K562 (cell line): ENCODE measurements at regions not wholly inside any gene's neighbourhood (a gene's known extent, or its start where the extent isn't known, plus 50 kb on each side); places are given as distances from the start of the nearest gene placed in this dataset.

ENCODE experiments used
- BCLAF1 ChIP-seq, 2 experiments: fragments of 450-650 bp in 1 of 2; IDR thresholded peaks; 2 replicates each; pipeline ENCODE4 v1.6.1; 2011 to 2017; ENCODE audit warnings: low read depth in 2 of 2, antibody characterized with exemption in 1 of 2, borderline replicate concordance in 1 of 2, low read length in 1 of 2, mild to moderate bottlenecking in 1 of 2, mixed read lengths in 1 of 2; ENCODE audit not compliant: control insufficient read depth in 1 of 2
- CBFA2T2 ChIP-seq: fragments of 450-650 bp; conservative IDR thresholded peaks from 2 replicates; pipeline ENCODE4 v1.6.1; 2017; ENCODE audit warnings: mild to moderate bottlenecking
- CREB3 ChIP-seq: fragments of 450-650 bp; conservative IDR thresholded peaks from 2 replicates; pipeline ENCODE4 v1.6.1; 2016; ENCODE audit warnings: missing genetic modification characterization, low read depth, mild to moderate bottlenecking, missing compliant biosample characterization, moderate library complexity
- ELK3 ChIP-seq: fragments of 450-650 bp; formaldehyde crosslinking; IDR thresholded peaks from 2 replicates; pipeline ENCODE4 v1.4.0; 2020; ENCODE audit warnings: mild to moderate bottlenecking
- MTA2 ChIP-seq: fragments of 450-650 bp; IDR thresholded peaks from 2 replicates; pipeline ENCODE4 v1.6.1; 2016; ENCODE audit warnings: low read depth
- NCOA1 ChIP-seq: fragments of 450-650 bp; IDR thresholded peaks from 2 replicates; pipeline ENCODE4 v1.6.1; 2016; ENCODE audit warnings: low read depth
- NFIX ChIP-seq: fragments of 250-450 bp; sonication (Bioruptor Pico); IDR thresholded peaks from 2 replicates; pipeline ENCODE4 v1.4.0; 2020; ENCODE audit warnings: low read depth, mild to moderate bottlenecking, moderate library complexity
- PYGO2 ChIP-seq: fragments of 450-650 bp; IDR thresholded peaks from 2 replicates; pipeline ENCODE4 v1.6.1; 2016; ENCODE audit warnings: mild to moderate bottlenecking, missing genetic modification characterization, moderate library complexity, missing compliant biosample characterization
- RAD21 ChIP-seq, 2 experiments: fragments of 250-450 bp in 1 of 2; fragments of 450-650 bp in 1 of 2; sonication (Bioruptor Pico) in 1 of 2; formaldehyde crosslinking in 1 of 2; IDR thresholded peaks in 1 of 2; conservative IDR thresholded peaks in 1 of 2; 2 replicates each; pipeline versions ENCODE4 v1.4.0 to v1.8.0; 2020 to 2022; ENCODE audit warnings: mild to moderate bottlenecking in 2 of 2, moderate library complexity in 1 of 2
- RBFOX2 ChIP-seq: fragments of 200-400 bp; formaldehyde crosslinking; IDR thresholded peaks from 2 replicates; pipeline ENCODE4 v1.6.1; 2017; ENCODE audit warnings: low read depth, mild to moderate bottlenecking, low read length, moderate library complexity
- RUNX1 ChIP-seq: sonication (generic); IDR thresholded peaks from 2 replicates; pipeline ENCODE4 v1.6.1; 2016; ENCODE audit warnings: antibody characterized with exemption, low read depth
- SMAD3 ChIP-seq: fragments of 450-650 bp; formaldehyde crosslinking; conservative IDR thresholded peaks from 2 replicates; pipeline ENCODE4 v1.4.0; 2020; ENCODE audit warnings: mild to moderate bottlenecking
- SRSF1 ChIP-seq: fragments of 200-400 bp; formaldehyde crosslinking; IDR thresholded peaks from 2 replicates; pipeline ENCODE4 v1.6.1; 2017; ENCODE audit warnings: mild to moderate bottlenecking, low read depth, low read length, moderate library complexity
- U2AF2 ChIP-seq: fragments of 200-400 bp; formaldehyde crosslinking; optimal IDR thresholded peaks from 2 replicates; pipeline ENCODE3; 2017; ENCODE audit warnings: low read depth, mild to moderate bottlenecking, low read length
- USF2 ChIP-seq: sonication (generic); formaldehyde crosslinking; IDR thresholded peaks from 2 replicates; pipeline ENCODE4 v1.5.0; 2020; ENCODE audit warnings: missing genetic modification reagents
- XRCC3 ChIP-seq: fragments of 450-650 bp; IDR thresholded peaks from 2 replicates; pipeline ENCODE4 v1.6.1; 2017; ENCODE audit warnings: mild to moderate bottlenecking, moderate library complexity
- ZBTB17 ChIP-seq: fragments of 450-650 bp; formaldehyde crosslinking; IDR thresholded peaks from 2 replicates; pipeline ENCODE4 v1.4.0; 2020; ENCODE audit warnings: mild to moderate bottlenecking
- ZKSCAN3 ChIP-seq: fragments of 250-450 bp; sonication (Bioruptor Pico); IDR thresholded peaks from 2 replicates; pipeline ENCODE4 v1.4.0; 2020
- ZNF121 ChIP-seq: sonication (generic); formaldehyde crosslinking; conservative IDR thresholded peaks from 2 replicates; pipeline ENCODE4 v1.8.0; 2022; ENCODE audit warnings: missing genetic modification reagents
- ZNF124 ChIP-seq: sonication (generic); formaldehyde crosslinking; IDR thresholded peaks from 2 replicates; pipeline ENCODE4 v1.8.1; 2022; ENCODE audit warnings: missing genetic modification reagents
- ZNF140 ChIP-seq: fragments of 250-450 bp; sonication (Bioruptor Pico); IDR thresholded peaks from 2 replicates; pipeline ENCODE4 v1.8.0; 2021; ENCODE audit warnings: moderate library complexity, mild to moderate bottlenecking, inconsistent platforms
- ZNF699 ChIP-seq: fragments of 250-450 bp; sonication (Bioruptor Pico); IDR thresholded peaks from 2 replicates; pipeline ENCODE4 v1.8.0; 2021; ENCODE audit warnings: mild to moderate bottlenecking, moderate library complexity; ENCODE audit not compliant: insufficient replicate concordance

GRCh38 chr2:144580521-144581161 is 60.7 kb upstream of the ZEB2 start (continued):
- TF ChIP-seq USF2 = no peak
- no peak for TF ChIP-seq ZBTB17
- peak; percentile 75 for TF ChIP-seq NCOA1
- TF ChIP-seq NFIX (CRISPR knock-in tag) = no peak
- TF ChIP-seq RBFOX2 = peak; percentile 39; the same call in 1 of the 2 replicates
- no peak for TF ChIP-seq ZNF121
- TF ChIP-seq RAD21 (CRISPR knock-in tag; conservative IDR thresholded peaks at IDR 0.05 in 1 of 2, IDR thresholded peaks at IDR 0.05 in 1 of 2) = no peak
- no peak for TF ChIP-seq CREB3 (tag)
- TF ChIP-seq RUNX1 = no peak
- TF ChIP-seq ZKSCAN3 = no peak
- TF ChIP-seq XRCC3 = no peak
- TF ChIP-seq CBFA2T2 = peak; percentile 81
- TF ChIP-seq ZNF124 (CRISPR knock-in tag) = no peak
- no peak for TF ChIP-seq U2AF2
- TF ChIP-seq ZNF699 = no peak
- no peak for TF ChIP-seq SRSF1
- TF ChIP-seq ZNF140 (CRISPR knock-in tag) = no peak
- no peak for TF ChIP-seq BCLAF1 (IDR thresholded peaks at IDR 0.05; ENCODE audit: borderline replicate concordance in 1 of 2, control insufficient read depth in 1 of 2, low read depth in 2 of 2, low read length in 1 of 2)
- no peak for TF ChIP-seq SMAD3 (CRISPR knock-in tag)
- TF ChIP-seq MTA2 = peak; percentile 66
- no peak for TF ChIP-seq ELK3 (CRISPR knock-in tag)
- TF ChIP-seq PYGO2 (tag) = peak; percentile 44; the same call in 1 of the 2 replicates
